Hepatocyte (in vitro differentiated cells): ENCODE measurements at regions not wholly inside any gene's neighbourhood (a gene's known extent, or its start where the extent isn't known, plus 50 kb on each side); places are given as distances from the start of the nearest gene placed in this dataset.
"Not testable (repeated sequence)": the region's sequence is repeated elsewhere in the genome, so short reads cannot be mapped to it uniquely, and the experiment has no call there.

Experiments used
- DNase-seq: peaks from one replicate; pipeline ENCODE4 v3.0.0-alpha.2; 2016; ENCODE audit warnings: low spot score
- H2AFZ ChIP-seq: fragments of 200-600 bp; sonication (generic); 2 replicates; pipeline ENCODE4 v1.6.0; 2016; ENCODE audit warnings: antibody characterized with exemption, mild to moderate bottlenecking
- H3K27ac ChIP-seq: fragments of 200-600 bp; sonication (generic); 2 replicates; pipeline ENCODE4 v1.5.1; 2016; ENCODE audit warnings: mild to moderate bottlenecking
- H3K27me3 ChIP-seq: fragments of 200-600 bp; sonication (generic); 2 replicates; pipeline ENCODE4 v1.6.1; 2016
- H3K36me3 ChIP-seq: fragments of 200-600 bp; sonication (generic); replicated peaks from 2 replicates; pipeline ENCODE4 v1.5.1; 2016; ENCODE audit warnings: low read depth; ENCODE audit not compliant: insufficient read depth
- H3K4me1 ChIP-seq: fragments of 200-600 bp; sonication (generic); 2 replicates; pipeline ENCODE4 v1.5.1; 2016; ENCODE audit warnings: mild to moderate bottlenecking, moderate library complexity; ENCODE audit not compliant: insufficient read depth
- H3K4me2 ChIP-seq: fragments of 200-600 bp; sonication (generic); 2 replicates; pipeline ENCODE4 v1.6.0; 2016
- H3K4me3 ChIP-seq: fragments of 200-600 bp; sonication (generic); 2 replicates; pipeline ENCODE4 v1.5.1; 2016; ENCODE audit warnings: mild to moderate bottlenecking
- H3K79me2 ChIP-seq: fragments of 200-600 bp; sonication (generic); 2 replicates; pipeline ENCODE4 v1.6.0; 2017; ENCODE audit warnings: mild to moderate bottlenecking
- H3K9me2 ChIP-seq: fragments of 200-600 bp; sonication (generic); replicated peaks from 2 replicates; pipeline ENCODE4 v1.6.0; 2017; ENCODE audit warnings: mild to moderate bottlenecking; ENCODE audit not compliant: insufficient read depth
- H3K9me3 ChIP-seq: fragments of 200-600 bp; sonication (generic); 2 replicates; pipeline ENCODE4 v1.5.1; 2016; ENCODE audit warnings: low read depth, mild to moderate bottlenecking
- H4K20me1 ChIP-seq: fragments of 200-600 bp; sonication (generic); 2 replicates; pipeline ENCODE4 v1.6.0; 2016; ENCODE audit warnings: mild to moderate bottlenecking; ENCODE audit not compliant: insufficient read depth, poor library complexity, severe bottlenecking
- CTCF ChIP-seq: fragments of 200-600 bp; sonication (generic); IDR thresholded peaks from 2 replicates; pipeline ENCODE4 v1.5.1; 2016; ENCODE audit warnings: antibody characterized with exemption, mild to moderate bottlenecking; ENCODE audit not compliant: poor library complexity
- EZH2 ChIP-seq: fragments of 200-600 bp; sonication (generic); IDR thresholded peaks from 2 replicates; pipeline ENCODE4 v1.6.1; 2016; ENCODE audit warnings: antibody characterized with exemption, mild to moderate bottlenecking, borderline replicate concordance
- EZH2phosphoT487 ChIP-seq: fragments of 200-600 bp; sonication (generic); IDR thresholded peaks from one replicate; pipeline ENCODE4 v1.6.1; 2018; ENCODE audit warnings: antibody characterized with exemption, mild to moderate bottlenecking, low read depth, moderate library complexity; ENCODE audit not compliant: unreplicated experiment, severe bottlenecking
- WGBS: methylation state at CpG from one replicate; pipeline ENCODE4 v1.1.6; 2016; ENCODE audit warnings: low lambda C conversion rate; ENCODE audit errors: missing lambda C conversion rate; 5-methylcytosine and 5-hydroxymethylcytosine counted together

- H4K20me1 ChIP-seq = no peaks in the 10 kb centered on the region
- no peak for DNase-seq
- H3K4me3 ChIP-seq = no peak overlapping the region
- H3K36me3 ChIP-seq = no peaks in the 10 kb centered on the region
- no peak overlapping the region for H3K27ac ChIP-seq
- 96% methylated on average over 1 of the region's 1 CpG for WGBS
- no peaks in the 10 kb centered on the region for H3K79me2 ChIP-seq
- no peak overlapping the region for H3K4me2 ChIP-seq
- no peak for TF ChIP-seq EZH2phosphoT487
- TF ChIP-seq CTCF = no peak
- TF ChIP-seq EZH2 = no peak
- H3K27me3 ChIP-seq = no peaks in the 10 kb centered on the region
- no peaks in the 10 kb centered on the region for H3K9me3 ChIP-seq
- no peak overlapping the region for H2AFZ ChIP-seq
- H3K4me1 ChIP-seq = no peaks in the 10 kb centered on the region
- H3K9me2 ChIP-seq = no peaks in the 10 kb centered on the region
Measured at GRCh38 chr4:19155568-19155967, 1096.1 kb upstream of the SLIT2 start.

- not testable (repeated sequence) for H3K79me2 ChIP-seq, H3K36me3 ChIP-seq, H2AFZ ChIP-seq, DNase-seq, H3K27me3 ChIP-seq, H3K27ac ChIP-seq, H3K9me2 ChIP-seq, H4K20me1 ChIP-seq, H3K4me2 ChIP-seq, H3K9me3 ChIP-seq, H3K4me3 ChIP-seq, H3K4me1 ChIP-seq
- 96% methylated on average over 5 of the region's 5 CpGs for WGBS
Measured at GRCh38 chr4:19154267-19154666, 1097.4 kb upstream of the SLIT2 start.

GRCh38 chr4:19152264-19152663, 1099.4 kb upstream of the SLIT2 start:
- Histone ChIP-seq H3K79me2 (no peaks in the 10 kb centered on the region), H3K9me2 (no peaks in the 10 kb centered on the region), H3K27me3 (no peaks in the 10 kb centered on the region), H3K4me3 (no peak overlapping the region), H3K27ac (no peak overlapping the region), H4K20me1 (no peaks in the 10 kb centered on the region), H2AFZ (no peak overlapping the region), H3K36me3 (no peaks in the 10 kb centered on the region), H3K4me1 (no peaks in the 10 kb centered on the region), H3K9me3 (no peaks in the 10 kb centered on the region), H3K4me2 (no peak overlapping the region)
- no peak for DNase-seq
- TF ChIP-seq EZH2phosphoT487 (no peak), CTCF (no peak), EZH2 (no peak)
- 75% methylated on average over 2 of the region's 2 CpGs for WGBS

- DNase-seq = no peak
- H3K27ac ChIP-seq = no peak overlapping the region
- WGBS = 84% methylated on average over 1 of the region's 1 CpG
- H3K27me3 ChIP-seq = no peaks in the 10 kb centered on the region
- no peaks in the 10 kb centered on the region for H3K36me3 ChIP-seq
- H3K9me3 ChIP-seq = no peaks in the 10 kb centered on the region
- no peak overlapping the region for H3K4me3 ChIP-seq
- H3K4me1 ChIP-seq = no peaks in the 10 kb centered on the region
- H2AFZ ChIP-seq = no peak overlapping the region
- no peak overlapping the region for H3K4me2 ChIP-seq
- no peaks in the 10 kb centered on the region for H3K79me2 ChIP-seq
- H4K20me1 ChIP-seq = no peaks in the 10 kb centered on the region
- no peak for TF ChIP-seq EZH2phosphoT487
- H3K9me2 ChIP-seq = no peaks in the 10 kb centered on the region
Measured at GRCh38 chr4:19151684-19152083, 1100.0 kb upstream of the SLIT2 start.

- no peak overlapping the region for H3K4me2 ChIP-seq
- H3K36me3 ChIP-seq = no peaks in the 10 kb centered on the region
- H4K20me1 ChIP-seq = no peaks in the 10 kb centered on the region
- 89% methylated on average over 3 of the region's 3 CpGs for WGBS
- no peaks in the 10 kb centered on the region for H3K9me3 ChIP-seq
- H3K9me2 ChIP-seq = no peaks in the 10 kb centered on the region
- H3K4me3 ChIP-seq = no peak overlapping the region
- no peak for DNase-seq
- H3K27me3 ChIP-seq = no peaks in the 10 kb centered on the region
- no peak for TF ChIP-seq EZH2
- TF ChIP-seq EZH2phosphoT487 = no peak
- no peak for TF ChIP-seq CTCF
- H3K4me1 ChIP-seq = no peaks in the 10 kb centered on the region
- H3K27ac ChIP-seq = no peak overlapping the region
- H2AFZ ChIP-seq = no peak overlapping the region
- no peaks in the 10 kb centered on the region for H3K79me2 ChIP-seq
Measured at GRCh38 chr4:19146038-19146437, 1105.7 kb upstream of the SLIT2 start.
